ENCODE measurements at regions not wholly inside any gene's neighbourhood (a gene's known extent, or its start where the extent isn't known, plus 50 kb on each side); places are given as distances from the start of the nearest gene placed in this dataset.

DNA sequence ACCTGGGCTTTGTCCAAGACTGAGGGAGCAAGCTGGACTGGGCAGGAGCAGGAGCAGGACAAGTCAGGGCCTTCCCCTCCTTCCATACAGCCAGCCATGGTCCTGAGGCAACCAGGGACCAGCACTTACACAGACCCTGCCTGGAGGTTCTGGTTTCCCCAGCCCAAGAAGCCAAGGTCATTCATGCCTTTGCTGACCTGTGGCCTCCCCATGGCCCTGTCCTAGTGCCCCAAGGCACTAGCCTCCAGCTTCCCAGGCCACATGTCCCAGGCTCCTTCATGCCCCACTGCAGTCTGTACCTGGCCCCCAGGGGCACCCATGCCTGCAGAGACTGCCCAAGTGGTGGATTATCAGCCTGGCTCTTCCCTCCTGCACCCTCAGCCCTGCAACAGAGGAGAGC is 243.9 kb downstream of the TOMM20 start:
- Histone ChIP-seq H2BK5ac (ENCODE audit: insufficient read length, low read length) (no peak overlapping the region), H4K5ac (ENCODE audit: insufficient read length, low read depth, low read length) (no peak overlapping the region), H3K18ac (ENCODE audit: insufficient read length, low read depth, low read length) (no peak overlapping the region), H2BK20ac (ENCODE audit: low read depth, low read length, poor library complexity, severe bottlenecking) (no peak overlapping the region), H2AK5ac (ENCODE audit: insufficient read length, low read length) (no peak overlapping the region), H2BK120ac (ENCODE audit: low read depth, low read length, poor library complexity, severe bottlenecking) (no peak overlapping the region), H3K79me1 (ENCODE audit: insufficient read depth, low read depth, low read length, poor library complexity, severe bottlenecking) (no peaks in the 10 kb centered on the region), H3T11ph (ENCODE audit: low read length) (no peak overlapping the region), H3K14ac (ENCODE audit: insufficient read depth, low read length) (no peak overlapping the region), H4K20me1 (ENCODE audit: control insufficient read depth, insufficient read depth, insufficient read length) (no peaks in the 10 kb centered on the region), H2AFZ (ENCODE audit: low read length) (no peak overlapping the region), H2BK12ac (ENCODE audit: insufficient read length, low read depth, low read length) (no peak overlapping the region), H3K56ac (ENCODE audit: insufficient read length, low read depth, low read length) (no peak overlapping the region), H3K4me1 (ENCODE audit: insufficient read depth, low read length) (no peaks in the 10 kb centered on the region), H3K4me2 (ENCODE audit: insufficient read depth, insufficient read length, low read length) (no peak overlapping the region), H3K23me2 (ENCODE audit: insufficient read length, low read depth, low read length, poor library complexity, severe bottlenecking) (no peaks in the 10 kb centered on the region), H3K23ac (ENCODE audit: insufficient read length, low read depth, low read length) (no peak overlapping the region), H3K79me2 (ENCODE audit: insufficient read depth, low read length) (no peaks in the 10 kb centered on the region), H3K4ac (ENCODE audit: low read depth, low read length) (no peak overlapping the region), H3K27me3 (ENCODE audit: insufficient read depth, low read length) (no peaks in the 10 kb centered on the region), H4K91ac (ENCODE audit: insufficient read length, low read depth, low read length) (no peak overlapping the region), H4K8ac (replicated peaks; ENCODE audit: insufficient read length, low read depth, low read length) (no peak overlapping the region), H3K9ac (ENCODE audit: extremely low read depth, insufficient read length, low read length) (no peak overlapping the region), H3K9me3 (ENCODE audit: control insufficient read depth, low read depth, low read length) (no peaks in the 10 kb centered on the region), H2BK15ac (ENCODE audit: low read depth, low read length) (no peak overlapping the region), H3K27ac (ENCODE audit: insufficient read length, low read depth, low read length) (no peak overlapping the region)
- Mint-ChIP-seq H3K27me3 (ENCODE audit: low read depth) (no peaks in the 10 kb centered on the region; the same call in none of the 2 replicates), H3K9me3 (no peaks in the 10 kb centered on the region), H3K4me1 (no peaks in the 10 kb centered on the region), H3K4me3 (no peak overlapping the region), H3K27ac (no peak overlapping the region), H3K36me3 (ENCODE audit: insufficient read depth in 1 of 3, low read depth in 3 of 3) (no peaks in the 10 kb centered on the region)
- TF ChIP-seq, protein P1, sequence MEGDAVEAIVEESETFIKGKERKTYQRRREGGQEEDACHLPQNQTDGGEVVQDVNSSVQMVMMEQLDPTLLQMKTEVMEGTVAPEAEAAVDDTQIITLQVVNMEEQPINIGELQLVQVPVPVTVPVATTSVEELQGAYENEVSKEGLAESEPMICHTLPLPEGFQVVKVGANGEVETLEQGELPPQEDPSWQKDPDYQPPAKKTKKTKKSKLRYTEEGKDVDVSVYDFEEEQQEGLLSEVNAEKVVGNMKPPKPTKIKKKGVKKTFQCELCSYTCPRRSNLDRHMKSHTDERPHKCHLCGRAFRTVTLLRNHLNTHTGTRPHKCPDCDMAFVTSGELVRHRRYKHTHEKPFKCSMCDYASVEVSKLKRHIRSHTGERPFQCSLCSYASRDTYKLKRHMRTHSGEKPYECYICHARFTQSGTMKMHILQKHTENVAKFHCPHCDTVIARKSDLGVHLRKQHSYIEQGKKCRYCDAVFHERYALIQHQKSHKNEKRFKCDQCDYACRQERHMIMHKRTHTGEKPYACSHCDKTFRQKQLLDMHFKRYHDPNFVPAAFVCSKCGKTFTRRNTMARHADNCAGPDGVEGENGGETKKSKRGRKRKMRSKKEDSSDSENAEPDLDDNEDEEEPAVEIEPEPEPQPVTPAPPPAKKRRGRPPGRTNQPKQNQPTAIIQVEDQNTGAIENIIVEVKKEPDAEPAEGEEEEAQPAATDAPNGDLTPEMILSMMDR (conservative IDR thresholded peaks at IDR 0.05) = no peak
- no peak for DNase-seq

Measured in H9 (cell line).